NCI-H774 (cell line): ENCODE measurements at regions not wholly inside any gene's neighbourhood (a gene's known extent, or its start where the extent isn't known, plus 50 kb on each side); places are given as distances from the start of the nearest gene placed in this dataset.

Experiments
- DNase-seq: peaks from one replicate; lab custom pipeline; 2025; lab: John Stamatoyannopoulos, UW

GRCh38 chr19:31119951-31120690 is 229.1 kb downstream of the TSHZ3 start:
- no peak for DNase-seq

DNA sequence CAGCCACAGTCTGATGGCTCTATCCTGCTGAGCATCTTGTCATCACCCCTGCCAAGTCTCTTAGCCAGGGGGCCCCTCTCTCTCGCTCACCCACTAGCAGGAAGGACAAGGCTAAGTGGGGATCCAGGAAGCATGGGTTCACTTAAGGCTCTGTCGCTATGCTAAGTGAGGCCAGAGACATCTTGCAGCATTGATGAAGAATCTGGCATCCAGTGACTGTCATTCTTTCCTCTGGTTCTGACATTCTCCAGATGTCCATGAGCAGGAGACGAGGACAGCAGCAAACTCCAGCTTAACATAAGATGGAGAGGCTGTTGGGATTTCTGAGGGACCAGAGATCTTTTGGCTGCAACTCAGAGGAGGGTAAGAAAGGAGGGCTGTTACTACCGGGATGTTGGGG is 230.2 kb downstream of the TSHZ3 start:
- no peak for DNase-seq

DNA sequence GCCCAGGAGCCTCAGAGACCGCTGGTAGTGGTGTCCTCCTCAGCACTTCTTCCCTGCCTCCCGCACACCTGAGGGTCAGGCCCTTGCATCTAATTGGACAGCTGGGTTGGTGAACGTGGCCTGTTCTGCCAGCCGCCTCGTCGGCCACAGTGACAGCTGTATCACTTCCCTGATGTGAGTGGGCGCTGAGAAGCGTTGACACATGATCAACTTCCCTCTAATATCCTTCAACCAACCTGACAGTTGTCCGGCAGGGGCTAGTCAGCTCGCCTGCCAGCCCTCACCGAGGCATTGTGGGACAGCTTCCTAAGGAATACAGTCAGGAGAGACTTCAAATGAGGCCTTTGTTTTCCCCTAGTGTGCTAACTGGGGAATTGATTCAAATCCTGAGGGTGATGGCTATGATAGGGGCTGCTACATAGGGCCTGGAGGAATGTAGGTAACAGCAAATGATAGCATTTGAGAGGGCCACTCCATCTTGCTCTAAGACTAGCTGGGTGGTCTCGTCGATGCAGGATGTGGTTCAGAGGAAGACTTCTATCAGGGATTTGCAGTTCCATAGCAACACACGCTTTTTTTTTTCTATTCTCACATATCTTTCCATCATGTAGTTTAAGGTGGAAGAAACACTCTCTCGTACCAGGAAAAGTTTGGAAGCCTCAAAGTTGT is 230.8 kb downstream of the TSHZ3 start:
- no peak for DNase-seq

- no peak for DNase-seq
Observed at GRCh38 chr19:31114585-31114984, 234.7 kb downstream of the TSHZ3 start.

DNA sequence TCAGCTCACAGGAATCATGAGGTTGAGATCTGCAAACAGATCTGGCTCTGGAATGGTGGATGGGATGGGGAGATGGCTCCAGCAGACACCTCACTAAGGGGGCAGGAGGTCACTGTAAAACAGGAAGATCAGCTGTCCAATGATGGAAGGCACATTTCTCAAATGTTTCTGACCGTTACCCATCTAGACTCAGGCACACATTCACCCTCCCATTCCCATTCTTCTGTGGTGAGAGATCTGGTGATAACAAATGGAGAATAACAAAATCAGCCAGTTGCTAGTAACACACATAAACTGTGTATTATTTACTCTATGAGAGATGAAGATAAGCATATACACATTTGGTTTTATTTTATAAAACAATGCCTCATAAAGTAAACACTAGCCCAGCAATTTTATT is 235.9 kb downstream of the TSHZ3 start:
- no peak for DNase-seq

DNA sequence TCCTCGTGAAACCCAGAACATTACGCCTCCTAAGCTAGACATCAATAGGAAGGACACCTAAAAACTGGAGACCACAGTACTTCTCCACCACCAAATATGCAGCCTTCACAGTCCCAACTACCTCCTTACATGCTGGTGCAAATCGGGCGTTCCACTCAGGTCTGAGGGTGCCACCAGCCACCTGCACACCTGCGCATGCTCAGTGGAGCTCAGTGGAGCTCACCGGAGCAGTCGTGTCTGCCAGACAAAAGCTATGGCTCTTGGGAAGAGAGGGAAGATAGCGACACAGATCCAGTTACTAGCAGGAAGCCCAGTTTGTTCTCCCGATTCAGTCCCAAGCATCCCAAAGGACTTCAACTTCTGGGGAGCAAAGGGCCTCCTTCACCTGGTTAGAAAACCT is 237.1 kb downstream of the TSHZ3 start:
- DNase-seq: no peak

DNA sequence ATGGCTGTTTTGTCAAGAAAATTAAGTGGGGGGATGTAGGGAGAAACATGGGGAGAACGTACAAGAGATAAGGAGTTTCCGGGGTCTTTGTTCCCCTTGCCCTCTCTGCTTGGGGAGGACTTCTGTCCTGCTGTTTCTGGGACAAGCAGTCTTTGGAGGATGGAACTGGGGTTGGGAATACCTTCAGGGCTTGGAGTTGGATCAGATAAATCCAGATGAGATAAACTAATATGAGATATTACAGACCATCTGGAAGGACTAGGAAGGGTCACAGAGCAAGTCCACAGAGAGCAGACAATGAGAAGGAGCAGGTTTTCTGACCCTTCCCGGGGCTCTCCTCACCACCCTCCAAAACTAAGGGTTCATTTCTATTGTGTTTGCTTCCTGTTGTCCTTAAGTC is 237.5 kb downstream of the TSHZ3 start:
- DNase-seq: no peak

- DNase-seq: no peak
Observed at GRCh38 chr19:31110336-31110735, 238.9 kb downstream of the TSHZ3 start.

DNA sequence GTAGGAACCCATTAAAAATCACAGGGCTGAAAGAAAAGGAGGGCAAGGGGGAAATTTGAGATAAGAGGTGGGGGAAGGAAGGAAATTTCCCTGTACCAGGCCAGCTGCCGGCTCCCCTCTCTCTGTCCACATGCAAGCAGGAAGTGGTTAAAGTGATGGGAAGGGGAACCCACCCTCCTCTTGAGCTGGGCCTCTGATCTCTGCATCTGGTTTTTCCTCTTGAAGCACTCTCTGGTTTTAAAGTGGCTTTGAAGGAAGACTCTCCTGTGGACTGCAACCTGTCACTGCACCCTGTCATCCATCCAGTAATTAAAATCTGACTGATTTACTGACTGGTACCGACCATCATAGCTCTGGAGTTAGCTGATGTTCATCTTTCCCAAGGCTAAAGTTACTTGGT is 239.6 kb downstream of the TSHZ3 start:
- no peak for DNase-seq

DNA sequence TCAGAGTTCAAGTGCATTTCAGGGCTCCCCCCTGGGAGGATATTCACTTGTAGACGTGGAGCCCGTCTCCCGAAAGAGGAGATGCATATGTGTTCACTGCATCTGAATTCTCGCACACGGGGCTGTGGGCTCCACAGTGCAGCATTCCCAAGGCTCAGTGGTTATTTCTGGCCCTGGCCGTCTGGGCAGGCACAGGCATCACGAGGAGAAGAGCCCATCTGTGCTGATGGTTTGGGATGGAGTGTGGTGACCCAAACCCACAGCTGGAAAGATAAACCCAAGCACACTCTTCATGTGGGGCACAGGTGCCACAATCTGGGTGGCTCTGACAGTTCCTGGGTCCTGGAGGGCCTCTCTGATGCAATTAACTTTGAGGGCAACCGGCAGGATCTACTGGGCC is 242.1 kb downstream of the TSHZ3 start:
- no peak for DNase-seq

GRCh38 chr19:31105761-31106160 is 243.5 kb downstream of the TSHZ3 start:
- no peak for DNase-seq

DNA sequence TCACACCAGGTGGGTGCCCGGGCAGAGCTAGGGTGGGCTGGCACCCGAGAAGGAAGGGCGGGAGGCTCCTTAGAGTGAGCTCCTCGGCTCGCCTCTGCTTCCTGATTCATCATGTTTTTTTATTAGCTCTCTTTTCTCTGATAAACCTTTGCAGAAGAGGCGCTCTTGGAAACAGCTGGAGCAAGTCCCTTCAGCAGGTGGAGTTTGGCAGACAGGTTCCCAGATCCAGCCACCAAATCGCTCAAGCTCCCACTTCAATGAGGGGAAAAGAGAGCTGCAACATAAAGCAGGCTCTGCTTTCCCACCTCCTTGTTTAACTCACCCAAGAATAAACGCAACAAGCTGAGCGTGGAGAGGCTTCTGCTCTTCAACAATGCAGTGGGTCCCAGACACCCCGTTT is 244.8 kb downstream of the TSHZ3 start:
- no peak for DNase-seq

DNA sequence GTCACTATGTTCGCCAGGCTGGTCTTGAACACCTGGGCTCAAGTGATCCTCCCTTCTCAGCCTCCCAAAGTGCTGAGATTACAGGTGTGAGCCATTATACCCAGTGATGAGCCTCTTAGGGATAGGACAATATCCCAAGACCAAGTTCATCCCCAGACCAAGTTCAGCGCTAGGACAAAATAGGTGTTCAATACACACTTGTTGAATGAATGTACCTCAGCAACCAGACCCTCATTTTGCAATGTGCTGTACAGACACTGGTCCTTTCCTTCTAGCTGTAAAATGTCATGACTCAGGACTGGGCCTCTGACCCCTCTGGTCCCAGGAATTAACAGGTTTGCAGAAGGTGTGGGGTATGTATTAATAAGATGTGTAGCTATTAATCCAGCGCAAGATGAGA is 246.0 kb downstream of the TSHZ3 start:
- no peak for DNase-seq

GRCh38 chr19:31102674-31103073 is 246.6 kb downstream of the TSHZ3 start:
- DNase-seq: no peak

DNA sequence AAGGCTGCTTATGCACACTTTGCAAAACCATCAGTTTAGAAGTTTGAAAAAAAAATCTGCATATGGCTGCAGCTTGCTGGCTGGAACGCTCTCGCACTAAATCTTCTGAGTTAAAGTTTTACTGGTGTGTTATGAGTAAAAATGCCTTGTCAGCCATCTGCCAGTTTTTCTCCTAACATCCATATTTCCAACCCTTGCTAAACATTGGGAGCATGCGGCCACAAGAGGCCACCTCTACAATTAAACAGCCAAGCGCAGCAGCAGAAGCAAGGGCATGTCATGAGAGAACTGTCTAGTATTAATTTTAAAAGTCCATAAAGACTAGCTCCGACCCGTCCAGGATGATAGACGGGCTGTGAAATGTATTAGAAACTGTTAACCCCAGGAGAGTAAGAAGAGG is 248.3 kb downstream of the TSHZ3 start:
- no peak for DNase-seq

- no peak for DNase-seq
Observed at GRCh38 chr19:31100206-31100590, 249.0 kb downstream of the TSHZ3 start.

GRCh38 chr19:31099515-31100205 is 249.6 kb downstream of the TSHZ3 start:
- DNase-seq: no peak

DNA sequence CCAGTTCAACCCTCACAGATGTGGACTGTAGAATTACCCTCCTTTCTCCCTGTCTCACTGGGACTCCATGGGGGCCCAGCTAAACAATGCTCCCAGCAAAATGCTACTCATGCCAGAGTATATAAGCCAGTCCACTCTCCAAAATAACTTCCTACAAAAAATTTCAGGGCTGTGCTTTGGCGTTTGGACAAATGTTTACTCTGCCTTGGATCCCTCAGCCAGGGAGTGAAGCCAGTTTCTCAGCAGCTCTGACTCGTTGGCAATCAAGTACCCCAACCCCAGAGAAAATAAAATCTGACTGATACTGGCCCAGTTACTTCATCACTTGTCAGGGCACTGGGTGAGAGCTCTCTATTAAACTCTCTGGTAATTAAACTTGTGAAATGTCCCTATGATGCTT is 250.4 kb downstream of the TSHZ3 start:
- no peak for DNase-seq

DNA sequence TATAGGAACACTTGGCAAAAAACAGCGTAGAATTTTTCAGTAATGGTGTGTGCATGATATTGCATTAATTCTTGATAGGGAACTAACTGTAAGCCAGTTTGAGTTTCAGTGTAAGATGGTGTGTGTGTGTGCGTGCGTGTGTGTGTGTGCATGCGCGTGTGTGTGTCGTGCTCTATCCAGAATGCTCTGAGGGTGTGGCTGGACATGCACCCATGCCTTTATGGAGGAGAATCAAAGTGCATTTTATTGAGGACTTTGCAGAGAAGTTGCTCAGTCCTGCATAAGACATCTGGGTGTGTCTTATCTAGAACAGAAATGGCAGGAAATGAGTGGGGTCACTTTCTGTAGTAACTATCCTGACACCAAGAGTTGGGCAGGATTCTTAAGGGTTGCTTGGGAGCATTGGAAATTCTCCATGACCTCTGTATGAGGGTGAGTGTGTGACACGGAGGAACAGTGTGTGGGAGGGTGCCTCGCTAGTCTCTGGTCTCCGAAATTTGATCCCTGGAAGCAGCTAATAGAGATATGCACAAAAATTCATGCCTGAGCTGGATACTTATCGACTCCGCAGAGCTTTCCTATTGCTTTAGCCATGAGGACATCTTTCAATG is 252.2 kb downstream of the TSHZ3 start:
- DNase-seq: no peak

DNA sequence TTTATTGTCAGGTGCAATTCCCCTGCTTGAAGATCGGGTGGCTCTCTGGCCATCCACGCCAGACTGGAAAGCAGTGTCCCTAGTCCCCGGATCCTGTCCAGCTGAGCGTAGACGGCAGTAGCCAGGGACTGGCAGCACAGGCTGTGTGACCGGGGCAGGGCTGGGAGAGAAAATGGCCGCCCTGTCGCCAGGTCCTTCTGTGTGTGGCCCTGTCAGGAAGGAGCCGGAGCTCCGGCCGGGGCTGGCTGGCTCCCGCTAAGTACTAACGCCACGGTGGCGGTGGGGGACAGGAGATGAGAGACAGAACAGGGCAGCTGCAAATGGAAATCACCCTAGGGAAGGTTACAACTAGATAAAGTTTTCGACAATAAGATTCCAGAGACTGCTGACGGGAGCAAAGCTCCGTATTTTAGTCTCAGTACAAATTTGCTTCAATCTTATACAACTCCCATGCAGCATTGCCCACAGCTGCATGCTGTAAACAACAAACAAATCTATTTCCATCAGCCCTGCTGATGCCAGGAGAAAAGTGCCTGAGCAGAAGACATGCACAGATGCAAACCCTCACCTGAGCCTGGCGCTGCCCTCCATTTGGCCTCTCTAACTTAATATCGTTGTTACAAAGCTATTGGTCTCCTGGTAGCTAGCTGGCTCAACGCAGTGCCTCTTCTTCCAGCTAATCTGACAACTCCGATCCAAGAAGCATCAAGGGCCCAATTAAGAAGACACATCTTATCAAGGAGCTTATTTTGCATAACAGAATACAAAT is 253.0 kb downstream of the TSHZ3 start:
- DNase-seq: no peak

- no peak for DNase-seq
Observed at GRCh38 chr19:31095100-31095804, 254.0 kb downstream of the TSHZ3 start.

GRCh38 chr19:31092274-31092673 is 257.0 kb downstream of the TSHZ3 start:
- DNase-seq: no peak
